ENCODE measurements at regions not wholly inside any gene's neighbourhood (a gene's known extent, or its start where the extent isn't known, plus 50 kb on each side); places are given as distances from the start of the nearest gene placed in this dataset.

GRCh38 chr13:74868049-74868448 lies 613.9 kb downstream of the TBC1D4 start (continued):
- no peak for TF ChIP-seq ARID3A (IDR thresholded peaks at IDR 0.05; ENCODE audit: low read depth, low read length)
- TF ChIP-seq HOXA3 (CRISPR knock-in tag; IDR thresholded peaks at IDR 0.05) = no peak
- no peak for TF ChIP-seq NCOA2 (CRISPR knock-in tag; IDR thresholded peaks at IDR 0.05)
- TF ChIP-seq ZNF382 (CRISPR knock-in tag; IDR thresholded peaks at IDR 0.05; ENCODE audit: borderline replicate concordance) = no peak
- no peak for TF ChIP-seq USF2 (IDR thresholded peaks at IDR 0.05; ENCODE audit: low read depth, low read length)
- no peak for TF ChIP-seq USF2 (CRISPR knock-in tag; IDR thresholded peaks at IDR 0.05; ENCODE audit: borderline replicate concordance)
- no peak for TF ChIP-seq KDM5B (CRISPR knock-in tag; IDR thresholded peaks at IDR 0.05; ENCODE audit: borderline replicate concordance)
- TF ChIP-seq ZNF414 (CRISPR knock-in tag; IDR thresholded peaks at IDR 0.05) = no peak
- TF ChIP-seq HDAC1 (CRISPR knock-in tag; IDR thresholded peaks at IDR 0.05) = no peak
- TF ChIP-seq ZBTB26 (CRISPR knock-in tag; IDR thresholded peaks at IDR 0.05; ENCODE audit: borderline replicate concordance) = no peak
- no peak for TF ChIP-seq MXD4 (CRISPR knock-in tag; IDR thresholded peaks at IDR 0.05)
- TF ChIP-seq SKIL (CRISPR knock-in tag; IDR thresholded peaks at IDR 0.05; ENCODE audit: borderline replicate concordance) = no peak
- TF ChIP-seq ZNF563 (CRISPR knock-in tag; IDR thresholded peaks at IDR 0.05) = no peak
- no peak for TF ChIP-seq BRF2 (CRISPR knock-in tag; IDR thresholded peaks at IDR 0.05)
- TF ChIP-seq HMGXB3 (CRISPR knock-in tag; IDR thresholded peaks at IDR 0.05; ENCODE audit: borderline replicate concordance) = no peak
- no peak for TF ChIP-seq TBX2 (CRISPR knock-in tag; IDR thresholded peaks at IDR 0.05; ENCODE audit: borderline replicate concordance)
